HG03565 (cell line): ENCODE measurements at regions not wholly inside any gene's neighbourhood (a gene's known extent, or its start where the extent isn't known, plus 50 kb on each side); places are given as distances from the start of the nearest gene placed in this dataset.
"Not testable (repeated sequence)": the region's sequence is repeated elsewhere in the genome, so short reads cannot be mapped to it uniquely, and the experiment has no call there.

Source experiments
- ATAC-seq: cut with Tn5 transposase; IDR thresholded peaks from one replicate; pipeline ENCODE4 v1.9.1; 2021; ENCODE audit warnings: mild to moderate bottlenecking, moderate library complexity; ENCODE audit not compliant: unreplicated experiment

- no peak for ATAC-seq
Measured at GRCh38 chr4:66225539-66225938, 555.2 kb upstream of the EPHA5 start.

- ATAC-seq, result no peak
Measured at GRCh38 chr4:66223068-66223703, 552.9 kb upstream of the EPHA5 start.

GRCh38 chr4:66219401-66219800 lies 549.1 kb upstream of the EPHA5 start:
- no peak for ATAC-seq

GRCh38 chr4:66216252-66216651 lies 546.0 kb upstream of the EPHA5 start:
- no peak for ATAC-seq

DNA sequence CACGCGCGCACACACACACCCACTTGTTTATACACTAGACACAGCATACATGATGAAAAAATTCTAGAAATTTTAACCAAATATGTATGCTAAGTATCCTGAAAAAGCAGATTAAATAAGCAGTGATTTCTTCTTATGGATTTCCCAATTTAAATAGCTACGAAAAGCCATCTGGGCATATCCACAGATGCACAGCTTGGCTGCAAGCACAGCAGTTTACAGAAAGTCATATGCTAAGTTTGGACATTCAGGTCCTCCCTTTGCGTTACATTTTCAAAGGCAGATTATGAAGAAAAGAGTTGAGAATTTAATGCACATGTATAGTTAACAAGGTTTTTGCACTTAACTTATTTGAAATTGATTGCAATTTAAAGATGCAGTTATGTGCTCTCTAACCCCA lies 542.2 kb upstream of the EPHA5 start:
- ATAC-seq, result no peak

DNA sequence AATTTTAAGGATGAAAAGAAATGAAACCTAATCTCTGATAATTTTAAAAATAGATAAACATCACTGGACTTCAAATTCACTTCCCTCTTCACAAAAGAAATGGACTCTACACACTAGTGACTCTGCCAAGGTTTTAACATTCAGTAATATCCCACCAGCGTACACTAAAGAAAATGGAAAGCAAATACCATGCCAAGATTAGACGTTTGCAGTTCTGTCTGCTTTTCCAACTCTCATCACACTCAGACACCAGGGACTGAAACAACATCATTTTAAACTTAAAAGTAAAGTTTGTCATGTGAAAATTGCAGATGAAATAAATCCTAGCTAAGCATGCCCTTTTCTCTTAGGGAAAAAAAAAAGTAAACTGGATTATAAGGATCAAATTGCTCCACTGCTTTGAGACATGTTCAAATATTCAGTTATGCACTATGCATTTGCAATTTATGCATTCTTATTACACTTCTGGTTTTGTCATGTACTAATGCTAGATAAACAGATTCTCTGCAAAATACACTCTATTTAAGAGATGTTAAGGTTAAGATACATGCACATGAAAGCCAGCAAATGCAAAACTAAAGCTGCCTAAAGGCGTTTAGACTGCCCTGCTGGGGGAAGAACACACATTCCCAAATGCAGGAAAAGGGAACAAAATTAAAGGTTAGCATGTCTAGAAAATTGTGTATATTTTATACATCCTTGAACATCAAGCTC lies 534.4 kb upstream of the EPHA5 start:
- no peak for ATAC-seq

GRCh38 chr4:66202870-66203269 lies 532.6 kb upstream of the EPHA5 start:
- no peak for ATAC-seq

GRCh38 chr4:66197451-66197850 lies 527.2 kb upstream of the EPHA5 start:
- ATAC-seq, result no peak

GRCh38 chr4:66193487-66193886 lies 523.2 kb upstream of the EPHA5 start:
- ATAC-seq, result no peak

GRCh38 chr4:66187175-66187720 lies 517.0 kb upstream of the EPHA5 start:
- ATAC-seq, result no peak

DNA sequence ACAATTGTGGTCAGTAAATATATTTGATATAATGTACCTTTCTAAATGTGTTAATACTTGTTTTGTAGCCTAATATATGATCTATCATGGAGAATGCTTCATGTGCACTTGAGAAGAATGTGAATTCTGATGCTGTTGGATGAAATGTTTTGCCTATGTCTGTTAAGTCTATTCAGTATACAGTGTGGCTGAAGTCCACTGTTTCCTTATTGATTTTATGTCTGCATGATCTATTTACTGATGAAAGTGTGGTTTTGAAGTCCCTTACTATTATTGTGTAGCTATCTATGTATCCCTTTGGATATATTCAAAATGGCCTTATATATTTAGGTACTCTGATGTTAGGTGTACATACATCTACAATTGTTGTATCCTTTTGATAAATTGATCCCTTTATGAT lies 515.8 kb upstream of the EPHA5 start:
- ATAC-seq, result no peak

GRCh38 chr4:66182636-66183035 lies 512.3 kb upstream of the EPHA5 start:
- no peak for ATAC-seq

GRCh38 chr4:66178906-66179305 lies 508.6 kb upstream of the EPHA5 start:
- ATAC-seq, result no peak

DNA sequence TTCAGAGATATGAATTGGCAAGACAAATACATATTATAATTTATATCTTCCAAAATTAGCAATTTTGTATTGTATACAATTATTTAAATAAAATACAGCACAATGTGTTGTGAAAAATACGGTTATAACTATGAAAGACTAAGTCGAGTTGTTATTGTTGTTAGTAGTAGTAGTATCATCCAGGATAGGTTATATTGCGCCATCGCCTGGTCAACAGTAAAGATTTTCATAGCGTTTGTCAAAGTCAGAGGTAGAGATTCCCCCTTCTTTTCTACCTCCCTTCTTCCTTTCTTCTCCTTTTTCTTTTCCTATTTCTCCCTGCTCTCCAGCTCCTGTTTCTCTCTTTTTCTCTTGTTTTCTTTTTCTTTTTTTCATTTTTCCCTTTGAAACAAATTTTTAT lies 499.1 kb upstream of the EPHA5 start:
- no peak for ATAC-seq

GRCh38 chr4:66164869-66165268 lies 494.6 kb upstream of the EPHA5 start:
- ATAC-seq, result no peak

DNA sequence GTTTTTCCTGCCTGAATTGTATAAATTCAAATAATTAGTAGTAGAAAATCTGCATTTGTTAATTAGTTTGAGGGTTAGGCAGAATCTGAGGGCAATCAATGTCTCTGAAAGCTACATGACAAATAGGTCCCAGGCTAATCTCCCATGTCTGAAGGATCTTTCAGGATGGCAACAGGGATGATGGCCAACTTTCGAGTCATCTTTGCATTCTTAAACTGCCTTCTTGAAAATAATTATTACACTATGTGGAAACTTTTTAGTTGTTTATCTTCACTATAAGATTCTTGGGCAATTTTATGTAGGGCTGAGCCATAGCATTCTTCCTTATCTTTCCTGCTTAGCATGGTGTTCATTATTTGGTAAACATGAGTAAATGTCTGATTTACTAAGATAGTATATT lies 490.3 kb upstream of the EPHA5 start:
- ATAC-seq, result no peak

- no peak for ATAC-seq
Measured at GRCh38 chr4:66157594-66157993, 487.3 kb upstream of the EPHA5 start.

- no peak for ATAC-seq
Measured at GRCh38 chr4:66130042-66130441, 459.8 kb upstream of the EPHA5 start.

DNA sequence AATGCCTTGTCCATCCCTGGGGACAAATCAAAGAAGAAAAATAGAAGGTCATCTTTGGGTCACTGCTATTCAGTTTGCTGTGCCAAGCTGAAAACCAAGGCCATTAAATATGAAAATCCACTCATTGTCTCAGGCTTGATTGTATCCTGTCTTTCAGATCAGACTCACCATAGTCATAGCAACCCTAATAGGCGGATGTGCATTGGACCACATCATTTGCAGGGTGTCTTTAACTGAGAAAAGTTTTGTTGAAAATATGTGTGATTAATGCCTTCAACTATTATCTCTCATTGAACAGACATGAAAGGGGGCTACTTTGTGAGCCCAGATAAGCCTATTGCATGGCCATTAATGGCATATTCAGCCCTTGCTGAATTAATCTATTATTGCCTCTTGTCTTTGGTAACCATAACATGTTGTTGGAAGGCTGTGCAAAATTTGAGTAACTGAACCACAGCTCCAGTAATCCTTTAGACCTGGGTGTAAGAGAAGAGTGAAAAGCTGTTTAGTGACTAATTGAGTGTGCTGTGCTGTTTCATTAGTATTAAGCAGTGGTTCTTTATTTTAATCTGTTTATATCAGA lies 453.6 kb upstream of the EPHA5 start:
- no peak for ATAC-seq

- no peak for ATAC-seq
Measured at GRCh38 chr4:66123190-66123589, 452.9 kb upstream of the EPHA5 start.

DNA sequence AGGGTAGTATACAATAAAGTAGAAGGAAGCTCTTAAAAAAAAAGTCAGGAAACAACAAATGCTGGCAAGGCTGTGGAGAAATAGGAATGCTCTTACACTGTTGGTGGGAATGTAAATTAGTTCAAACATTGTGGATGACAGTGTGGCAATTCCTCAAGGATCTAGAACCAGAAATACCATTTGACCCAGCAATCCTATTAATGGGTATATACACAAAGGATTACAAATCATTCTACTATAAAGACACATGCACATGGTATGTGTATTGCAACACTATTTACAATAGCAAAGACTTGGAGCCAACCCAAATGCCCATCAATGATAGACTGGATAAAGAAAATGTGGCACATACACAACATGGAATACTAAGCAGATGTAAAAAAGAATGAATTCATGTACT lies 444.9 kb upstream of the EPHA5 start:
- ATAC-seq, result not testable (repeated sequence)

DNA sequence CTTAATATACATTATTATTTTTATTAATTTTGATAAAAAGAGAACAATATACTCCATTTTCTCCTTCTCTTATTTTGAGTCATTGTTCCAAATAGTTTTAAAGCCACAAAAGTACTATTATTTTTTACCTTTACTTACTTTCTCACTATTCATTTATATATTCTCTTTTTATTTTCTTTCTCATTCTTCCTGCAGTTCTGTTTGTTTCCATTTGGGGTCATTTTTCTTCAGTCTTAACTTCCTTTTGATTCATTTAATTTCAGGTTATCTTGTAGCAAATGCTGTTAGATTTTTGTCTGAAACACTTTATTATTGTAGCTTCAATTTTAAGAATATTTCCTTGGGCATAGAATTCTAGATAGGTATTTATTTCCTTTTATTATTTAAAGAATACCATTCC lies 438.6 kb upstream of the EPHA5 start:
- no peak for ATAC-seq
